DOHH2 (cell line): ENCODE measurements at regions not wholly inside any gene's neighbourhood (a gene's known extent, or its start where the extent isn't known, plus 50 kb on each side); places are given as distances from the start of the nearest gene placed in this dataset.

Source experiments
- H3F3A ChIP-seq: fragments of 200-600 bp; sonication (generic), shearing (Covaris generic); 2 replicates; pipeline ENCODE4 v1.6.0; 2016; ENCODE audit warnings: antibody characterized with exemption, mild to moderate bottlenecking; ENCODE audit not compliant: control insufficient read depth, insufficient read depth
- H3K27ac ChIP-seq: fragments of 200-600 bp; sonication (generic); 2 replicates; pipeline ENCODE4 v1.5.1; 2014; ENCODE audit warnings: low read depth, mild to moderate bottlenecking, low read length, moderate library complexity
- H3K27me3 ChIP-seq: fragments of 200-600 bp; sonication (generic); 2 replicates; pipeline ENCODE4 v1.6.1; 2014; ENCODE audit warnings: mild to moderate bottlenecking, low read length, mixed read lengths; ENCODE audit not compliant: control insufficient read depth
- H3K36me3 ChIP-seq: fragments of 200-600 bp; sonication (generic); 2 replicates; pipeline ENCODE4 v1.6.1; 2014; ENCODE audit warnings: mild to moderate bottlenecking, low read length, moderate library complexity, mixed read lengths; ENCODE audit not compliant: control insufficient read depth
- H3K4me1 ChIP-seq: fragments of 200-600 bp; sonication (generic); 2 replicates; pipeline ENCODE4 v1.6.1; 2014; ENCODE audit warnings: mild to moderate bottlenecking, low read length, mixed read lengths; ENCODE audit not compliant: control insufficient read depth
- H3K4me2 ChIP-seq: fragments of 200-600 bp; sonication (generic); 2 replicates; pipeline ENCODE4 v1.6.0; 2014; ENCODE audit warnings: mild to moderate bottlenecking, low read length, moderate library complexity
- H3K4me3 ChIP-seq: fragments of 200-600 bp; sonication (generic); 2 replicates; pipeline ENCODE4 v1.5.1; 2014; ENCODE audit warnings: mild to moderate bottlenecking, low read length, mixed read lengths
- H3K79me2 ChIP-seq: fragments of 200-600 bp; sonication (generic); 2 replicates; pipeline ENCODE4 v1.6.1; 2014; ENCODE audit warnings: mild to moderate bottlenecking, low read length, mixed read lengths; ENCODE audit not compliant: control insufficient read depth
- H3K9me2 ChIP-seq: fragments of 200-600 bp; sonication (generic); replicated peaks from 2 replicates; pipeline ENCODE4 v1.6.1; 2014; ENCODE audit warnings: mild to moderate bottlenecking, low read length, mixed read lengths; ENCODE audit not compliant: control insufficient read depth
- H3K9me3 ChIP-seq: fragments of 200-600 bp; sonication (generic); 2 replicates; pipeline ENCODE4 v1.6.1; 2014; ENCODE audit warnings: antibody characterized with exemption, low read length, mixed read lengths; ENCODE audit not compliant: control insufficient read depth, insufficient read depth
- H4K20me1 ChIP-seq: fragments of 200-600 bp; sonication (generic); 2 replicates; pipeline ENCODE4 v1.6.0; 2014; ENCODE audit warnings: low read depth, mild to moderate bottlenecking, antibody characterized with exemption, low read length, moderate library complexity; ENCODE audit not compliant: control insufficient read depth, insufficient read depth
- EZH2phosphoT487 ChIP-seq: fragments of 200-600 bp; sonication (generic); IDR thresholded peaks from 2 replicates; pipeline ENCODE4 v1.6.1; 2017; ENCODE audit warnings: borderline replicate concordance, mild to moderate bottlenecking, antibody characterized with exemption, low read length, moderate library complexity, mixed read lengths
- TF ChIP-seq, protein P1 (sequence below): fragments of 200-600 bp; sonication (generic); IDR thresholded peaks from one replicate; pipeline ENCODE4 v1.5.1; 2014; ENCODE audit warnings: antibody characterized with exemption, mild to moderate bottlenecking, low read depth, low read length; ENCODE audit not compliant: poor library complexity, severe bottlenecking

DNA sequence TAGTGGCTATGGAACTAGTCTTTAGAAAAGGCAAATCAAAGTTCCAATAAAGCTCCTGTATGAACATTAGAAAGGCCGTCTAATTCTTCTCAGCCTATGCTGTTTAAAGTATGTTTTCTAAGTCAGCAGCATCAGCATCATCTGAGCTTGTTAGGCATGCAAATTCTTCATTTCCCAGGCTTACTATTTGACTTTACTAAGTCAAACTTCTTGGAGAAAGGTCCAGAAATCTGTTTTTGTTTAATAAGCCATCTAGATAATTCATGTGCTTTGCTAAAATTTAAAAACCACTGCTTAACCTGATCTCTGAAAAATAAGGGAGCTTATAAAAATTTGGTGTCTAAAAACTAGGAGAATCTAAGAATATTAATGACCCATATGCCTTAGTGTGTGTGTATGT is 200.2 kb upstream of the SGCD start:
- Histone ChIP-seq H3K9me2 (no peaks in the 10 kb centered on the region), H3K4me2 (no peak overlapping the region), H3F3A (no peaks in the 10 kb centered on the region), H3K36me3 (no peaks in the 10 kb centered on the region), H3K4me1 (peaks cover 3% of the 10 kb centered on the region; the same call in 1 of the 2 replicates), H3K4me3 (no peak overlapping the region), H3K27ac (no peak overlapping the region), H3K79me2 (no peaks in the 10 kb centered on the region), H3K9me3 (no peaks in the 10 kb centered on the region), H3K27me3 (no peaks in the 10 kb centered on the region), H4K20me1 (no peaks in the 10 kb centered on the region)
- TF ChIP-seq, protein P1, sequence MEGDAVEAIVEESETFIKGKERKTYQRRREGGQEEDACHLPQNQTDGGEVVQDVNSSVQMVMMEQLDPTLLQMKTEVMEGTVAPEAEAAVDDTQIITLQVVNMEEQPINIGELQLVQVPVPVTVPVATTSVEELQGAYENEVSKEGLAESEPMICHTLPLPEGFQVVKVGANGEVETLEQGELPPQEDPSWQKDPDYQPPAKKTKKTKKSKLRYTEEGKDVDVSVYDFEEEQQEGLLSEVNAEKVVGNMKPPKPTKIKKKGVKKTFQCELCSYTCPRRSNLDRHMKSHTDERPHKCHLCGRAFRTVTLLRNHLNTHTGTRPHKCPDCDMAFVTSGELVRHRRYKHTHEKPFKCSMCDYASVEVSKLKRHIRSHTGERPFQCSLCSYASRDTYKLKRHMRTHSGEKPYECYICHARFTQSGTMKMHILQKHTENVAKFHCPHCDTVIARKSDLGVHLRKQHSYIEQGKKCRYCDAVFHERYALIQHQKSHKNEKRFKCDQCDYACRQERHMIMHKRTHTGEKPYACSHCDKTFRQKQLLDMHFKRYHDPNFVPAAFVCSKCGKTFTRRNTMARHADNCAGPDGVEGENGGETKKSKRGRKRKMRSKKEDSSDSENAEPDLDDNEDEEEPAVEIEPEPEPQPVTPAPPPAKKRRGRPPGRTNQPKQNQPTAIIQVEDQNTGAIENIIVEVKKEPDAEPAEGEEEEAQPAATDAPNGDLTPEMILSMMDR: no peak
- TF ChIP-seq EZH2phosphoT487: no peak

DNA sequence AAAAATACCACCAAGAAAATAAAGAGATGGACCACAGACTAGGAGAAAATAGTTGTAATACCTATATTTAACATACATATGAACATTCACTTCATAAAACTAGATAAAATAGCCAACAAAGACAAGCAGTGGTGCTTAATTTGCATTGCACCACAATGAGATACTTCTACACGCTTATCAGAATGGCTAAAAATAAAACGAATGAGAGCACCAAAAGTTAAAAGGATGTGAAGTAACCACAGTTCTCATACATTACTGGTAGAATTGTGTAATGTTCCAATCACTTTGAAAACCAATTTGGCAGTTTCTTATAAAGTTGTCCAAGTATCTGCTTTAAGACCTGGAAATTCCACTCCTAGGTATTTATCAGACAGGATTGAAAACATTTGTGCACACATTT is 198.9 kb upstream of the SGCD start:
- H3K9me3 ChIP-seq: no peaks in the 10 kb centered on the region
- H3K4me3 ChIP-seq: no peak overlapping the region
- no peak overlapping the region for H3K4me2 ChIP-seq
- no peaks in the 10 kb centered on the region for H4K20me1 ChIP-seq
- no peaks in the 10 kb centered on the region for H3K79me2 ChIP-seq
- H3K27me3 ChIP-seq: no peaks in the 10 kb centered on the region
- no peaks in the 10 kb centered on the region for H3F3A ChIP-seq
- H3K27ac ChIP-seq: no peak overlapping the region
- no peaks in the 10 kb centered on the region for H3K9me2 ChIP-seq
- H3K36me3 ChIP-seq: no peaks in the 10 kb centered on the region
- TF ChIP-seq EZH2phosphoT487: no peak
- TF ChIP-seq, protein P1: no peak
- peaks cover 3% of the 10 kb centered on the region; the same call in 1 of the 2 replicates for H3K4me1 ChIP-seq

DNA sequence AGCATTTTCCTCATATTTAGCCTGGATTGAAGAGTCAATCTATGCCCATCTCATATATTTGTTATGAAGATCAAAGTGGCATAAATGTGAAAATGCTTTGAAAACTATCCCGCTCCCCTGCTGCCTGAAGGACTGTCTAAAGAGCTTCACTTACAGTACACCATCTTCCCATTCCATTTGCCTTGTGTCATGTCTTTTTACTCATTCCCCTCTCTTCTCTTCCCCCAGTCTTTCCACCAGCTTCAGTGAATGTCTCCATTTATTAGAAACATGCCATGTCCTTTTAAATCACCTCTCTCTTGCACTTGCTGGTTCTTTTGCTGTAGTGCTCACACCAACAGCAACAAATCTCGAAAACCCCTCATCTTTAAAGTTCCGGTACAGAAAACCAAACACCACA is 192.7 kb upstream of the SGCD start:
- Histone ChIP-seq H3K79me2 (no peaks in the 10 kb centered on the region), H4K20me1 (no peaks in the 10 kb centered on the region), H3K4me1 (no peaks in the 10 kb centered on the region), H3K27me3 (no peaks in the 10 kb centered on the region), H3K36me3 (no peaks in the 10 kb centered on the region), H3F3A (no peaks in the 10 kb centered on the region), H3K4me2 (no peak overlapping the region), H3K9me3 (no peaks in the 10 kb centered on the region), H3K27ac (no peak overlapping the region), H3K9me2 (no peaks in the 10 kb centered on the region), H3K4me3 (no peak overlapping the region)
- no peak for TF ChIP-seq EZH2phosphoT487
- TF ChIP-seq, protein P1: no peak

DNA sequence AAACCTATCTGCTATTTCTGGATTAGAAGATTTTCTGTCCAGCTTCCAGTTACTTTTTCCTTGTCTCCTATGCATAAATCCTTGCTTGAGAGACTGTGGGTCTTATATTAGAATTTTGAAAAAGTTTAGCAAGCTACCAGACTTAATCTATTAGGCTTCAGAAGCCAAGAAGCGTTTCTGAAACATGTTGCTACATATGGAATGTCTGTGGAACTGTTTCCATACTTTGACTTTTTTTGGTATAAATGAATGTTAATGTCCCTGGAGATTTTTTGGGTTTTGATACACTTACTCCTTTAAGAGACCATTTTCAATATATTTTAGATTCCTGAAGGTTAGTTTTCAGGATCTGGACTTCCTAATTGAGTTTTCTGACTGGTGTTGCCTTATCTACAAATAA is 191.4 kb upstream of the SGCD start:
- H3F3A ChIP-seq: no peaks in the 10 kb centered on the region
- H4K20me1 ChIP-seq: no peaks in the 10 kb centered on the region
- no peak for TF ChIP-seq EZH2phosphoT487
- TF ChIP-seq, protein P1: no peak
- H3K9me2 ChIP-seq: no peaks in the 10 kb centered on the region
- no peaks in the 10 kb centered on the region for H3K36me3 ChIP-seq
- H3K79me2 ChIP-seq: no peaks in the 10 kb centered on the region
- no peaks in the 10 kb centered on the region for H3K9me3 ChIP-seq
- H3K27me3 ChIP-seq: no peaks in the 10 kb centered on the region
- H3K4me2 ChIP-seq: no peak overlapping the region
- H3K4me1 ChIP-seq: no peaks in the 10 kb centered on the region
- H3K27ac ChIP-seq: no peak overlapping the region
- H3K4me3 ChIP-seq: no peak overlapping the region
